Right ventricle myocardium superior (tissue), 1 donor: ENCODE measurements at regions not wholly inside any gene's neighbourhood (a gene's known extent, or its start where the extent isn't known, plus 50 kb on each side); places are given as distances from the start of the nearest gene placed in this dataset.

Source experiments
- ATAC-seq: fragments of 200-7000 bp; cut with Tn5 transposase; one replicate; pipeline ENCODE4 v1.9.1; 2020; ENCODE audit warnings: mild to moderate bottlenecking; ENCODE audit not compliant: poor library complexity
- DNase-seq: peaks from one replicate; pipeline ENCODE4 v3.0.0-alpha.2; 2020
- intact Hi-C: fragments of 100-400 bp; cut with DNase I; formaldehyde crosslinking; loops from one replicate; pipeline ENCODE4 v1.11.2; 2022
- donor health status: DM: no; HTN: yes; CAD: no; lungs with severe emphysema.

DNA sequence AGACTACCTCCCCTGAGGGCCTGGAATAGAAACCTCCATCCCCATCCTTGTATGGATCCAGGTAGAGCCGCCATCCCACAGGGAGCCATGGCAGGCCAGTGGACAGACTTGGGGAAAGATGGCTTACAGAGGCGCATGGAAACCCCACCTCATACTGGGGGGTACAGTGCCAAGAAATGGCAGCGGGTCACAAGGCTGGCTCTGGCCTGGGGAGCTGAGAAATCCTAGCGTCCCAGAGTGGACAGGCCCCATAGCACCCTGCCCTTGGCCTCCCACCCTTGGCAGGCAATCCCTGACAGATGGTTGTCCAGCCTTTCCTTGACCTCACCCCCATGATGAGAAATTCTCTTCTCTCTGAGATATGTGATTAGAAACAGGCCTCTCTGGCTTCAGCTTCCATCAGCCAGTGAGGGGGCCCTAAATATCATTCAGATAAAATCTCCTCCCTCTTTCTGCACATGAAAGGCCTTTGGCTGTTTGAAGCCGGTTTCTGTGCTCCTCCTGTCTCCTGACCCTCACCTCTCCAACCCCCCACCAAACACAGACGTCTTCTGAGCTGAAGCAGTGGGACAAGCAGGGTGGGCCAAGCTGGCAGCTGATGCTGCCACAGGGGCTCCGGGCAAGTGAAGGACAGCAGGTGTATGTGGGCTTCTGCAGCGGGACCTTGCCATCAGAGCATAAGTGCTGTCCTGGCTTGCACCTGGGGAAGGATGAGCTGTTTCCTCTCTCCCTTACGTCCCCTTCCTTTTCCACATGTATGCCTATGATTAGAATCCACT is 204.4 kb upstream of the MAMLD1 start:
- ATAC-seq (no peak), DNase-seq (no peak)
- intact Hi-C loops: no loop called here

DNA sequence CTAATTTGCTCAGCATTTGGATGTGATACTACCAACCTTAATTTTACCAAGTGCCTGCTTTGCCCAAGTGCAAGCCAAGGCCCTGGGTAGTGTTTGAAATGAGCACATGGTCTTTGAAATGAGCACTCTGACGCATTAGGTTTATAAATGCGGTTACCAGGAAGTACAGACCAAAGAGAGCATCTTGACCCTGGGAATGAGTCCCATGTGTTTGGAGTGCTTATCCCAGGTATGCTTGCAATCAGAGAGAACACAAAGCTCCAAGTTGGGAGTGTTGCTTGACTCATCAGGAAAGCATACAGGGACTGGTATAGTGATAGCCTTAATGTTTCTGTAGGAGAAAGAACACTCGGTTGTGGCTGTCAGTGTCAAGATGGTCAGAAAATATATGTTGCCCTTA is 203.6 kb upstream of the MAMLD1 start:
- ATAC-seq (no peak), DNase-seq (no peak)
- intact Hi-C loops: no loop called here

DNA sequence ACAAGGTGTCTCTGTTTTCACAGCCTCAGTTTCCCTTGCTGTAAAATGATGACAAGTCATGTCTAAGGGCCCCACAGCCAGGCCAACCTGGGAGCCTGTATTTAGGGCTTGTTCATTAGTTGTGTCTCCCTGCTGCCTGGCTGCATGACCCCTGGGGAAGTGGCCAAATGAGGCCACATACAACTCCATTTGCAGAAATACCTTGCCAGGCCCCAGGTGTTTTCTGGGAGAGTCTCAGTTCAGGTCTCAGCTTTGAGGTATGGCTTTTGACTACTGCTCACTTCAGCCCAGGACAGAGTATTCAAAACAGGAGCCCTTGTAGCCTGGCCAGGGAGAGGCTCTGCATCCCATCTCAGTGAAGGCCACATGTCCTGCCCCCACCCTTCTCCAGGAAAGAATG is 202.5 kb upstream of the MAMLD1 start:
- intact Hi-C loops: no loop called here
- DNase-seq: no peak
- ATAC-seq: no peak

GRCh38 chrX:150161193-150161592 is 201.9 kb upstream of the MAMLD1 start:
- intact Hi-C loops: no loop called here
- ATAC-seq (no peak), DNase-seq (no peak)

DNA sequence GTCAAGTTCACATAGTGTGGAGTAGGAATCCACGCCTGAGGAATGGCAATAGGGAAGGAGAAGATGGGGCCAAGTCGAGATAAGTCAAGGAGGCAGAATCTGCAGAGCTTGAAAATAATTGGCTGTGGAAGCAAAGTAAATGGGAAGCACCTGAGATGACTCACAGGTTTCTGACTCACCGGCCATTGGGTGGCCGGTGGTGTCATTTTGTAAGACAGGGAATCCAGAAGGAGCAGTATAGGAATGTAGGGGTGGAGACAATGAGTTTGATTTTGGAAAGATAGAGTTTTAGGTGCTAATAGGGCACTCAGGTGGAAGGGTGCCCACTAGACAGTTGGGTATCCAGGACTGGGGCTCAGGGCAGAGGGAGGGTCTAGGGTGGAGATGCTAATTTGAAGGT is 201.0 kb upstream of the MAMLD1 start:
- intact Hi-C loops: no loop called here
- DNase-seq: no peak
- no peak for ATAC-seq

GRCh38 chrX:150163221-150163930 is 199.7 kb upstream of the MAMLD1 start:
- intact Hi-C loops: no loop called here
- ATAC-seq (no peak), DNase-seq (no peak)

DNA sequence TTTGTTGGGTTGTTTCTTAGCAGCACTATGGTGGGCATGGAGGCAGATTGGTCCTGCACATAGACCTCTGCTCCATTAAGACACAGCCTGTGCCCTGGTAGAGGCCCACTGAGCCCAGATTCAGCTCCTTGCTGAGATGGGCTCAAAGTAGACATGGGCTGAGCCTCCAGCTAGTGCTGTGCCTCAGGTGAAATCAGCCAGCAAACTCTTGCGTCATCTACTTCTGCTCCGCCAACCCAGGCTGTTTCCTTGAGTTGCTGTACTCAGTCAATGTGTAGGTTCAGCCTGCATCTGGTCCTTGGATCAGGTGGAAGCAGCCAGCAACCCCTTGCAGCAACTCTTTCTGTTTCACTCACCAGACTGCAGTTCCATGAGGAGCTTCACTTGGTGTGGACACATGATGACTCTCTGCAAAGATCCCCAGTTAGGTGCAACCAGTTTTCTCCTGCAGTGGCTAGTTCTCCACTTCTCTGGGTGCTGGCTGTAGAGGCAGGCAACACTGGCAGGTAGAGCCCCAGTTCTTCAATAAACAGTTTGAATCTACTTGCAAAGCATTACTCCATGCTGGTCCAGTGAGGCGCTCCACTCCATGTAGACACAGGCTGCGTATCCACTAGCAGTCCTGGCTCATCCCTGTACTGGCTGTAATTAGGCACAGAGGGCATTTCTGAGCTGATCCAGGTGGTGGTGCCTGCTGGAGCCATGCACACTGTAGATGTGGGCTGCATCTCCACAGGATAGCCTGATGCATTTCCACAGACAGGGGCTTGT is 199.0 kb upstream of the MAMLD1 start:
- DNase-seq: no peak
- no peak for ATAC-seq
- intact Hi-C loops: no loop called here

GRCh38 chrX:150164971-150165600 is 198.0 kb upstream of the MAMLD1 start:
- no peak for DNase-seq
- intact Hi-C loops: no loop called here
- no peak for ATAC-seq

- DNase-seq (no peak), ATAC-seq (no peak)
- intact Hi-C loops: no loop called here
Measured at GRCh38 chrX:150165776-150166610, 197.1 kb upstream of the MAMLD1 start.

GRCh38 chrX:150167482-150168324 is 195.4 kb upstream of the MAMLD1 start:
- intact Hi-C loops: no loop called here
- DNase-seq (no peak), ATAC-seq (no peak)

DNA sequence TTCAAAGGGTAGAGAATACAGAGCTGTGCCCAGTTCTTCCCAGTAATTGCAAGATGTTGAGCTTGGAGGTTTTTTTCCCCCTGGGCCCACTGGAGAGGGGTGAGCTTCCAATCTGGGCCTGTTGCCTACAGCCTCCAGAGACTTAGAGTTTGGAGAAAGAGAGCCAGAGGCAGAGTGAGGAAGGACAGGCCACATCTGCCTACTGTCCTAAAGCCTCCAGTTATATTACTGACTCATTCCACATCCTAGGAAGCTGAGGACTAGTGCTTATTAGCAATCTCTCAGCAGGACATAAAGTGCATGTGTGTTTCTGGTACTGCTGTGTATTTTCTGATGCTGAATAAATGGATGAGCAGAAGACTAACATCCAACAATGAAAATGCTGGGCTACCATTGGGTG is 181.0 kb upstream of the MAMLD1 start:
- intact Hi-C loops: no loop called here
- DNase-seq: no peak
- no peak for ATAC-seq

DNA sequence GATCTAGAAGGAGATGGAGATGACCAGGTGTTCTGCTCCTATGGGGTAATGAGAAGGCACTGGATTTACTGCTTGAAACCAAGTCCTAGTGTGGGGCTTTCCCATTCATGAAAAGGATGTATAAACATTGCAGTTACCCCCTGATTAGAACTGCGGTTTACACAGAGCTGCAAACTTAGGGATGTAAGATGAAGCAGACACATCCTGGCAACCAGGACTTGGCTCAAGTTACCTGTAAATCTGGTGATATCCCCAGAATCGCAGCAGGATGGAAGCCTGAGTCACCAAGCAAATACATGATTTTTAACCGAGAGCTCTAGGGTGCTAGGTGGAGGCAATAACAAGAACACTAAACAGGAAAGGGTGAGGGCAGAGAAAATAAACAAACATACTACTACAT is 178.6 kb upstream of the MAMLD1 start:
- DNase-seq (no peak), ATAC-seq (no peak)
- intact Hi-C loops: no loop called here

GRCh38 chrX:150185766-150186165 is 177.4 kb upstream of the MAMLD1 start:
- intact Hi-C loops: no loop called here
- no peak for ATAC-seq
- no peak for DNase-seq

DNA sequence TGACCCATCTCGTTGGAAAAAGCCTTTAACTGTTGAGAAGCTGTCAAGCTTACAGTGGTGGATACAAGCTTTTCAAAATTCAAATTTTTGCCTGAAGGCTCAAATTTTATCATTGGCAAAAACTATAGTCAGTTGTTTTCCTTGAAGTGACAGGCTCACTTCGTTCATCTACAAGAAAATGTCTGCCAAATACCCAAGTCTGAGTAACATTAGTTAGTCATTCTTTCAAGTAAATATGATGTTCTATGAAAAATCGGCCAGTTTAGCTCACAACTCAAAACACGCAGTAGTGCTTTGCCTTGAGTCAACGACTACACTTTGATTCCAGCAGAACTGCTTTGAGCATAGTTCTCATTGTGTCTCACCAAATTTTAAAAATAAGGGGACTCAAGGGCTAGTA is 170.3 kb upstream of the MAMLD1 start:
- no peak for DNase-seq
- no peak for ATAC-seq
- intact Hi-C loops: no loop called here

- DNase-seq: no peak
- intact Hi-C loops: no loop called here
- no peak for ATAC-seq
Measured at GRCh38 chrX:150196285-150196684, 166.8 kb upstream of the MAMLD1 start.

DNA sequence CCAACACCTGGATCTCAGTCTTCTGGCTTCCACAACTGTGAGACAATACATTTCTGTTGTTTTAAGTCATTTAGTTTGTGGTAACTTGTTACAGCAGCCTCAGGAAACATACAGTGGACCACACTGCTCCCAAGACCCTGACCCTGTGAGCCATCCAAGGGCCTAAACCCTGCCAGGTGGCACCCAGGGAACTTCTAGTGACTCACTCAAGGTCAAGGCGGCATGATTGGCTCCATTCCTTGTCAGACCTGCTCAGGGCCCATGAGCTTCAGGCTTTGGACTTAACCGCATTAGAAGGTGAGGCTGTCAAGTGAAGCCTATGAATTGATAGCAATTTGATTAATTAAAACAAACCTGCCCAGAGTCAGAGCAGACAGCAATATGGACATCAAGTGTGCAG is 165.7 kb upstream of the MAMLD1 start:
- ATAC-seq: no peak
- intact Hi-C loops: no loop called here

GRCh38 chrX:150198776-150199175 is 164.3 kb upstream of the MAMLD1 start:
- intact Hi-C loops: no loop called here
- ATAC-seq (no peak), DNase-seq (no peak)

More for the DNA sequence above, 165.7 kb upstream of the MAMLD1 start:
- no peak for DNase-seq

- intact Hi-C loops: no loop called here
- DNase-seq (no peak), ATAC-seq (no peak)
Measured at GRCh38 chrX:150199181-150199580, 163.9 kb upstream of the MAMLD1 start.
